Endothelial cell of umbilical vein (primary cell): ENCODE measurements at regions not wholly inside any gene's neighbourhood (a gene's known extent, or its start where the extent isn't known, plus 50 kb on each side); places are given as distances from the start of the nearest gene placed in this dataset.

ENCODE experiments used
- EZH2 ChIP-seq: IDR thresholded peaks from 2 replicates; pipeline ENCODE4 v1.6.1; 2012; ENCODE audit warnings: borderline replicate concordance, low read depth, mild to moderate bottlenecking, moderate library complexity, low read length, inconsistent platforms; ENCODE audit not compliant: severe bottlenecking
- FOS ChIP-seq: IDR thresholded peaks from 2 replicates; pipeline ENCODE4 v1.6.1; 2011; ENCODE audit warnings: mild to moderate bottlenecking, low read length, moderate library complexity, borderline replicate concordance; ENCODE audit not compliant: insufficient read depth
- GATA2 ChIP-seq: IDR thresholded peaks from 2 replicates; pipeline ENCODE4 v1.7.0; 2011; ENCODE audit warnings: low read depth, mild to moderate bottlenecking, moderate library complexity, mixed read lengths, low read length; ENCODE audit not compliant: insufficient read length, insufficient read depth
- JUN ChIP-seq: IDR thresholded peaks from 2 replicates; pipeline ENCODE4 v1.6.1; 2011; ENCODE audit warnings: borderline replicate concordance, low read depth; ENCODE audit not compliant: insufficient read length, insufficient read depth
- MAX ChIP-seq: IDR thresholded peaks from 2 replicates; pipeline ENCODE4 v1.6.1; 2011; ENCODE audit not compliant: insufficient read depth, insufficient read length
- MYC ChIP-seq: IDR thresholded peaks from one replicate; pipeline ENCODE4 v1.6.1; 2011; ENCODE audit warnings: mild to moderate bottlenecking, low read depth, low read length
- POLR2A ChIP-seq: IDR thresholded peaks from 2 replicates; pipeline ENCODE4 v1.6.1; 2012; ENCODE audit warnings: low read depth, mild to moderate bottlenecking, control low read depth, low read length
- POLR2AphosphoS5 ChIP-seq: IDR thresholded peaks from 2 replicates; pipeline ENCODE4 v1.6.1; 2012; ENCODE audit warnings: low read depth, mild to moderate bottlenecking, control low read depth, low read length, moderate library complexity; ENCODE audit not compliant: insufficient read depth
- TF ChIP-seq, protein P1 (sequence below), 2 donors: IDR thresholded peaks; 1 replicate in 1 of 2; 2 replicates in 1 of 2; pipeline ENCODE4 v1.5.1; 2011; ENCODE audit warnings: low read length in 2 of 2, mild to moderate bottlenecking in 2 of 2, moderate library complexity in 2 of 2, control low read depth in 1 of 2, inconsistent platforms in 1 of 2, low read depth in 1 of 2; ENCODE audit not compliant: insufficient read depth in 1 of 2; ENCODE audit errors: extremely low read depth in 1 of 2

DNA sequence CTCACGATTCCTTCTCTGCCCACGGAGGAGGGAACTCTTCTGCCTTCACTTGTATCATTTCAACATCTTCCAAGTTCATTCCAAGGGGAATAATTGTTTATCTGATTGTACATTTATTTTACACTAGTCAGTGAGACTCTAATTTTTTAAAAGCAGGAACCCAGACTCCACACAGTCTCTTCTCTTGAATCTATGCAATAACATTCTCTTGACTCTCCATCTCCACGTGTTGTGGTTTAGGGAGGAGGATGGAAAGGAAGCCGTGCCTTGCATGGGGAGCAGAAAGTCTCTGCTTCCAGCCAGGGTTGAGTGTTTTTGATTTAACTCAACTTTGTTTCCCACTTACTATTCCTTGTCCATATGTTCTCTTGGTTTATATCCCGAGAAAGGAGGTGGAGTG is 131.1 kb upstream of the RIOK3 start:
- TF ChIP-seq MAX (no peak), POLR2AphosphoS5 (no peak), EZH2 (no peak), POLR2A (no peak), JUN (no peak), GATA2 (no peak), MYC (no peak), FOS (no peak)
- TF ChIP-seq, protein P1, sequence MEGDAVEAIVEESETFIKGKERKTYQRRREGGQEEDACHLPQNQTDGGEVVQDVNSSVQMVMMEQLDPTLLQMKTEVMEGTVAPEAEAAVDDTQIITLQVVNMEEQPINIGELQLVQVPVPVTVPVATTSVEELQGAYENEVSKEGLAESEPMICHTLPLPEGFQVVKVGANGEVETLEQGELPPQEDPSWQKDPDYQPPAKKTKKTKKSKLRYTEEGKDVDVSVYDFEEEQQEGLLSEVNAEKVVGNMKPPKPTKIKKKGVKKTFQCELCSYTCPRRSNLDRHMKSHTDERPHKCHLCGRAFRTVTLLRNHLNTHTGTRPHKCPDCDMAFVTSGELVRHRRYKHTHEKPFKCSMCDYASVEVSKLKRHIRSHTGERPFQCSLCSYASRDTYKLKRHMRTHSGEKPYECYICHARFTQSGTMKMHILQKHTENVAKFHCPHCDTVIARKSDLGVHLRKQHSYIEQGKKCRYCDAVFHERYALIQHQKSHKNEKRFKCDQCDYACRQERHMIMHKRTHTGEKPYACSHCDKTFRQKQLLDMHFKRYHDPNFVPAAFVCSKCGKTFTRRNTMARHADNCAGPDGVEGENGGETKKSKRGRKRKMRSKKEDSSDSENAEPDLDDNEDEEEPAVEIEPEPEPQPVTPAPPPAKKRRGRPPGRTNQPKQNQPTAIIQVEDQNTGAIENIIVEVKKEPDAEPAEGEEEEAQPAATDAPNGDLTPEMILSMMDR (IDR thresholded peaks at IDR 0.05; ENCODE audit: extremely low read depth in 1 of 2, insufficient read depth in 1 of 2, low read depth in 1 of 2, low read length in 2 of 2), result no peak
